ENCODE measurements at regions not wholly inside any gene's neighbourhood (a gene's known extent, or its start where the extent isn't known, plus 50 kb on each side); places are given as distances from the start of the nearest gene placed in this dataset.

DNA sequence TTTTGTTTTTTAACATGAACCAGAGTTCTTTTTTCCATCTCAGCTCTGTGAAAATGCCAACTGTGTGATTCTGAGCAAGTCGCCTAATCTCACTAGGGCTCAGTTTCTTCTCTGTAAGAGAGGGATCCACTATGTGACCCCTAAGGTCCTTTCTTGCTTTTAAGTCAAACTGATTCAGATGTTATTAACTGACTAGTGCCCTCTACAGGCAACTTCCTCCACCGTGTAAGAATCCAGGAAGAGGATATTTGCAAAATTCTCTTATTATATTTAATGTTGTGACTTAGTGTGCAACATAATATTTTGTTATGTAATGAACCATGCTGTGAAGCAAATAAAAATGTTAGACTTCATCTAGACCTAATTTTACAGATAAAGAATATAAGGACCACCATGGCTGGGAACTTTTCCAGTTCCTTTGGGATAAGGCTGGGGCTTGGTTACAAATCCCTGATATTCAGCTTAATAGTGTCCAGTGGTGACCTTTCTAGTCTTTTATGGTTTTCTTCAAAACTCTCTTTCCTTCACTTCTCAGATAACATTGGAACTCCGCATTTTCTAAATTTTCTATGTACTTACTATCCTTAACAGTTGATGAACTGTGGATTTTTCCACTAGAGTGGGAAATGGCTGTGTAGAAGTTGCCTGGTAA lies 244.7 kb downstream of the PIK3R1 start:
- DNase-seq (ENCODE audit: low spot score in 2 of 2) = peak in 1 of 2 donors; percentile 44
- H3K4me3 ChIP-seq (ENCODE audit: low read depth, poor library complexity, severe bottlenecking) = no peak overlapping the region
- intact Hi-C loops (cut with DNase I; ENCODE audit: low total_unique reads) = no loop called here
- TF ChIP-seq POLR2A (IDR thresholded peaks at IDR 0.05) = no peak
- TF ChIP-seq, protein P1, sequence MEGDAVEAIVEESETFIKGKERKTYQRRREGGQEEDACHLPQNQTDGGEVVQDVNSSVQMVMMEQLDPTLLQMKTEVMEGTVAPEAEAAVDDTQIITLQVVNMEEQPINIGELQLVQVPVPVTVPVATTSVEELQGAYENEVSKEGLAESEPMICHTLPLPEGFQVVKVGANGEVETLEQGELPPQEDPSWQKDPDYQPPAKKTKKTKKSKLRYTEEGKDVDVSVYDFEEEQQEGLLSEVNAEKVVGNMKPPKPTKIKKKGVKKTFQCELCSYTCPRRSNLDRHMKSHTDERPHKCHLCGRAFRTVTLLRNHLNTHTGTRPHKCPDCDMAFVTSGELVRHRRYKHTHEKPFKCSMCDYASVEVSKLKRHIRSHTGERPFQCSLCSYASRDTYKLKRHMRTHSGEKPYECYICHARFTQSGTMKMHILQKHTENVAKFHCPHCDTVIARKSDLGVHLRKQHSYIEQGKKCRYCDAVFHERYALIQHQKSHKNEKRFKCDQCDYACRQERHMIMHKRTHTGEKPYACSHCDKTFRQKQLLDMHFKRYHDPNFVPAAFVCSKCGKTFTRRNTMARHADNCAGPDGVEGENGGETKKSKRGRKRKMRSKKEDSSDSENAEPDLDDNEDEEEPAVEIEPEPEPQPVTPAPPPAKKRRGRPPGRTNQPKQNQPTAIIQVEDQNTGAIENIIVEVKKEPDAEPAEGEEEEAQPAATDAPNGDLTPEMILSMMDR (IDR thresholded peaks at IDR 0.05) = no peak
- 52 to 59% methylated on average over 3 of the region's 3 CpGs for WGBS, 2 donors

DNA sequence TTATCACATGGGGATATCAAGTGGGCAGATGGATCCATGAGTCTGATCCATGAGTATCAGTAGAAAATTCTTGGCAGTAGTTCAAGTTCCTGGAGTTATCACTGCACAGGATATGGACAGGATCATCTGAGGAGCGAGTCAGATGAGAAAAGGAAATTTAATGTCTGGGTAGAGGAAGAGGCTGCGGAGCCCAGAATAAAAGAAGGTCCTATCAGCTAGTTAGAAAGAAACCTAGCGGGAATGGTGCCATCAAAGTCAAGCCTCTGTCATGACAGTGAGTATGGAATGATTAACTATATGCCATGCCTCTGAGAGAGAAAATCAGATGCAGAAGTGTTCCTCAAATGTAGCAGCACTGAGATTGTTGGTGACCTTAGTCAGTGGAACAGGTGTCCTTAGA lies 248.1 kb downstream of the PIK3R1 start:
- intact Hi-C loops (cut with DNase I; ENCODE audit: low total_unique reads) = no loop called here
- 92 to 97% methylated on average over 3 of the region's 3 CpGs for WGBS, 2 donors
- no peak for DNase-seq (ENCODE audit: low spot score in 2 of 2)
- TF ChIP-seq POLR2A (IDR thresholded peaks at IDR 0.05) = no peak
- TF ChIP-seq, protein P1 (IDR thresholded peaks at IDR 0.05) = no peak
- H3K4me3 ChIP-seq (ENCODE audit: low read depth, poor library complexity, severe bottlenecking) = no peak overlapping the region

DNA sequence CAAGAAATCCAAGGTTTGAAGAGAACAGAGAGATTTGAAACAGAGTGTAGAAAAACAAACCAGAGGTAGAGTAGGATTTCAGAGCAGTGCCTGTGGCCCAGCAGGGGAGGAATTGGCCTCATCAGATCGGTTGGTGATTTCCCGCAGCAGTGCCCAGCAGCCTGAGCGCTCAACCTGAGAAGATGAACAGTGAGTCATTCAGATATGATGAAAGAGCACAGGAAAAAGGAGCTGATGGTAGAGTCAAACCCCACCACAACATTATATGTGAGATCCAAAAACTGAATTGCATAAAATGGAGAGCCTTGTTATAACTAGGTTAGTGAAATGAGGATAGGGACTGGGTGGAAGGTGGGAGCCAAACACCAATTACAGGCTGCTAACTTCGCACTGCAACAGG lies 248.9 kb downstream of the PIK3R1 start:
- intact Hi-C loops (cut with DNase I; ENCODE audit: low total_unique reads) = no loop called here
- no peak overlapping the region for H3K4me3 ChIP-seq (ENCODE audit: low read depth, poor library complexity, severe bottlenecking)
- no peak for DNase-seq (ENCODE audit: low spot score in 2 of 2)
- TF ChIP-seq, protein P1 (IDR thresholded peaks at IDR 0.05) = no peak
- no peak for TF ChIP-seq POLR2A (IDR thresholded peaks at IDR 0.05)
- WGBS, 2 donors = 74 to 93% methylated on average over 4 of the region's 4 CpGs

DNA sequence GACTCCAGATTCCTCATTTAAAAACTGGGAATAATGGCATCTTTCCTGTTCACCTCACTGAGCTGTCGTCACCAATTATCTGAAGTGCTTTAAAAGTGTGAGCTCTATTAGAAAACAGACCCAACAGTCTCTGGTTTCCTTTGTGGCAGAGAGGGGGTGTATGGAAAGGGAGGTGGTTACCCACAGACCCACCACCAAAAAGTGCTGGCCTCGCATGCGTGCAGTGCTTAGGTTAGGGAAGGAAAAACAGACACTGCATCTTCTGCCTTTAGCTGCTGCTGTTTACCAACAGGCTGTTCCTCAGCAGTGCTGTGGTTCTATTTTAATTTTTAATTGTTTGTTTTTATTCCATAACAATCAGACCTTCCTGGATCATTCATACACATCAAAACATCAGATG lies 249.6 kb downstream of the PIK3R1 start:
- DNase-seq (ENCODE audit: low spot score in 2 of 2) = no peak
- TF ChIP-seq, protein P1 (IDR thresholded peaks at IDR 0.05) = no peak
- TF ChIP-seq POLR2A (IDR thresholded peaks at IDR 0.05) = no peak
- H3K4me3 ChIP-seq (ENCODE audit: low read depth, poor library complexity, severe bottlenecking) = no peak overlapping the region
- intact Hi-C loops (cut with DNase I; ENCODE audit: low total_unique reads) = no loop called here
- 86 to 87% methylated on average over 3 of the region's 3 CpGs for WGBS, 2 donors

DNA sequence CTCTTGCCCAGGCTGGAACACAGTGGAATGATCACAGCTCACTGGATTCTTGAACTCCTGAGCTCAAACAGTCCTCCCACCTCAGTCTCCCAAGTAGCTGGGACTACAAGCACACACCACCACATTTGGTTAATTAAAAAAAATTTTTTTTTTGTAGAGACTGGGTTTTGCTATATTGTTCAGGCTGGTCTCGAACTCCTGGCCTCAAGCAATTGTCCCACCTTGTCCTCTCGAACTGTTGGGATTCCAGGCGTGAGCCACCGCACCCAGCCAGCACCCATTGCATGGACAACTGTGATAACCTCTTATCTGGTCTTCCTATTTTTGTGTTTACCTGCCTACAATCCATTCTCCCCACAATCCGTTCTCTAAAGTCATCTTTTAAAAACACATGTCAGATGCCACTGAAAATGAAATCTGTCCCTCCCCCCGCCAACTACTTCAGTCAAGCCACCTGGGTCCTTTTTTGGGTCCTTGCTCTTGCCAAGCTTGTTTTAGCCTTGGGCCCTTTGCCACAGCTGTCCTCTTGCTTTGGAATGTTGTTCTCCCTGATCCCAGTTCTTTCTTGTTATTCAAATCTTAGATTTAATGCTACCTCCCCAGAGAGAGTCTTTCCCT lies 250.5 kb downstream of the PIK3R1 start:
- intact Hi-C loops (cut with DNase I; ENCODE audit: low total_unique reads) = no loop called here
- no peak overlapping the region for H3K4me3 ChIP-seq (ENCODE audit: low read depth, poor library complexity, severe bottlenecking)
- no peak for DNase-seq (ENCODE audit: low spot score in 2 of 2)
- TF ChIP-seq, protein P1 (IDR thresholded peaks at IDR 0.05) = no peak
- no peak for TF ChIP-seq POLR2A (IDR thresholded peaks at IDR 0.05)
- WGBS, 2 donors = 87 to 88% methylated on average over 6 of the region's 6 CpGs

DNA sequence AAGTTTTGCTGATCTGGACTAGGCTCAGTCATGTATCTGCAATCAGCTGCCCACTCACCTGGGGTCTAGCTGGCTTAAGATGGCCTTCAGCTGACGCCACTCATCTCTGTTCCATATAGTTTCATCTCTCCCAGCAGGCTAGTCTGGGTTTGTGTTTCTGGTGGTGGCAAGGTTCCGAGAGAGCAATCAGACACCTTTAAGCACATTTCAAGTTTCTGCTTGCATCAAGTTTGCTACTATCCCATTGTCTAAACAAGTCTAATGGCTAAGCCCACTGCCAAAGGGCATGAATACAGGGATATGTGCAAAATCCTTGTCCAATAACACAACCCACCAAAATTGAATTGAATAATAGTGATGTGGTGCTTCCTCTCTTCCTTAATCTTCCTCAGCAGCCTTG lies 251.7 kb downstream of the PIK3R1 start:
- no peak for DNase-seq (ENCODE audit: low spot score in 2 of 2)
- 57 to 64% methylated on average over 2 of the region's 2 CpGs for WGBS, 2 donors
- TF ChIP-seq POLR2A (IDR thresholded peaks at IDR 0.05) = no peak
- TF ChIP-seq, protein P1 (IDR thresholded peaks at IDR 0.05) = no peak
- no peak overlapping the region for H3K4me3 ChIP-seq (ENCODE audit: low read depth, poor library complexity, severe bottlenecking)
- intact Hi-C loops (cut with DNase I; ENCODE audit: low total_unique reads) = no loop called here

All from lower leg skin (tissue), 4 donors.